Spleen (tissue), 11 donors: ENCODE measurements at regions not wholly inside any gene's neighbourhood (a gene's known extent, or its start where the extent isn't known, plus 50 kb on each side); places are given as distances from the start of the nearest gene placed in this dataset.

Experiments
- DNase-seq: peaks from one replicate; pipeline ENCODE4 v3.0.0-alpha.2; 2020
- H3K27ac ChIP-seq, 8 donors: fragments of 200-600 bp; sonication (generic) in 7 of 8; 1 replicate in 4 of 8; 2 replicates in 4 of 8; pipeline versions ENCODE4 v1.5.0 to v1.8.0; 2016 to 2021; ENCODE audit warnings: inconsistent platforms in 4 of 8, mild to moderate bottlenecking in 4 of 8, moderate library complexity in 1 of 8
- H3K27me3 ChIP-seq, 7 donors: fragments of 200-600 bp; sonication (generic) in 6 of 7; replicated peaks in 1 of 7; 1 replicate in 4 of 7; 2 replicates in 3 of 7; pipeline versions ENCODE4 v1.5.0 to v1.8.0; 2016 to 2021; ENCODE audit warnings: inconsistent platforms in 3 of 7, mild to moderate bottlenecking in 1 of 7
- H3K36me3 ChIP-seq, 6 donors: fragments of 200-600 bp; sonication (generic) in 5 of 6; 1 replicate in 4 of 6; 2 replicates in 2 of 6; pipeline versions ENCODE4 v1.5.0 to v1.8.0; 2016 to 2021; ENCODE audit warnings: inconsistent platforms in 2 of 6
- H3K4me1 ChIP-seq, 6 donors: fragments of 200-600 bp; sonication (generic) in 5 of 6; 1 replicate in 3 of 6; 2 replicates in 3 of 6; pipeline versions ENCODE4 v1.5.0 to v1.8.0; 2016 to 2021; ENCODE audit warnings: inconsistent platforms in 3 of 6
- H3K4me3 ChIP-seq, 8 donors: fragments of 200-600 bp; sonication (generic) in 7 of 8; 1 replicate in 4 of 8; 2 replicates in 4 of 8; pipeline versions ENCODE4 v1.5.0 to v1.8.0; 2016 to 2021; ENCODE audit warnings: inconsistent platforms in 4 of 8, mild to moderate bottlenecking in 4 of 8, moderate library complexity in 2 of 8
- H3K9me3 ChIP-seq, 8 donors: fragments of 200-600 bp; sonication (generic) in 7 of 8; 1 replicate in 4 of 8; 2 replicates in 4 of 8; pipeline versions ENCODE4 v1.5.0 to v1.8.0; 2016 to 2021; ENCODE audit warnings: inconsistent platforms in 4 of 8
- CTCF ChIP-seq, 11 experiments: fragments of 200-600 bp in 7 of 11; fragments of 450-650 bp in 4 of 11; sonication (generic) in 4 of 11; IDR thresholded peaks in 8 of 11; conservative IDR thresholded peaks in 3 of 11; 1 replicate in 7 of 11; 2 replicates in 4 of 11; pipeline versions ENCODE4 v1.4.0 to v1.8.0; 2016 to 2021; ENCODE audit warnings: antibody characterized with exemption in 11 of 11, inconsistent platforms in 4 of 11, mild to moderate bottlenecking in 1 of 11
- POLR2A ChIP-seq, 3 donors: fragments of 450-650 bp; IDR thresholded peaks; one replicate each; pipeline ENCODE4 v1.5.1; 2017; ENCODE audit warnings: antibody characterized with exemption in 3 of 3, mild to moderate bottlenecking in 1 of 3
- POLR2AphosphoS5 ChIP-seq, 3 donors: sonication (generic); formaldehyde crosslinking; IDR thresholded peaks; one replicate each; pipeline ENCODE4 v1.5.1; 2017; ENCODE audit warnings: antibody characterized with exemption in 3 of 3
- WGBS, 5 donors: extraction: QIAGEN DNeasy Blood & Tissue Kit in 3 of 5; methylation state at CpG; one replicate each; pipeline versions ENCODE4 v1.1.5 to v1.1.7; 2013 to 2018; 5-methylcytosine and 5-hydroxymethylcytosine counted together
- intact Hi-C: fragments of 100-400 bp; cut with DNase I; formaldehyde crosslinking; loops from one replicate; pipeline ENCODE4 v1.15.0; 2023; ENCODE audit warnings: low total_unique reads
- donor health status: healthy with polysubstance abuse.
- donor health status: DM: no; HTN: no; CAD: no; lungs with moderate emphysema.
- donor health status: DM: no; HTN: no; CAD: no.
- donor health status: Bipolar disorder and iron deficiency.
- donor health status: healthy.
- donor health status: DM: no; HTN: no; CAD: no.
- donor health status: DM: yes; HTN: yes; CAD: no.

GRCh38 chr1:14437417-14437918 lies 161.0 kb upstream of the KAZN start:
- Histone ChIP-seq H3K36me3 (no peaks in the 10 kb centered on the region), H3K27ac (no peak overlapping the region), H3K27me3 (peaks cover 0 to 46% (median 0%) of the 10 kb centered on the region in 7 donors), H3K4me1 (peaks cover 0 to 6% (median 0%) of the 10 kb centered on the region in 6 donors), H3K4me3 (no peak overlapping the region), H3K9me3 (peaks cover 0 to 4% (median 0%) of the 10 kb centered on the region in 8 donors)
- WGBS, 5 donors = 59 to 68% (median 66%) methylated on average over 13 of the region's 13 CpGs
- intact Hi-C loops = no loop called here
- no peak for TF ChIP-seq POLR2A (IDR thresholded peaks at IDR 0.05)
- no peak for DNase-seq

GRCh38 chr1:14438127-14438769 lies 160.2 kb upstream of the KAZN start:
- Histone ChIP-seq H3K4me3 (no peak overlapping the region), H3K27me3 (peaks cover 0 to 47% (median 0%) of the 10 kb centered on the region in 7 donors), H3K4me1 (peaks cover 0 to 6% (median 0%) of the 10 kb centered on the region in 6 donors), H3K9me3 (no peaks in the 10 kb centered on the region), H3K27ac (no peak overlapping the region), H3K36me3 (no peaks in the 10 kb centered on the region)
- no peak for DNase-seq
- intact Hi-C loops = no loop called here
- WGBS, 5 donors = 67 to 83% (median 74%) methylated on average over 6 of the region's 6 CpGs
- no peak for TF ChIP-seq POLR2A (IDR thresholded peaks at IDR 0.05)
- TF ChIP-seq POLR2AphosphoS5 (IDR thresholded peaks at IDR 0.05) = no peak
- TF ChIP-seq CTCF (IDR thresholded peaks at IDR 0.05 in 8 of 11, conservative IDR thresholded peaks at IDR 0.05 in 3 of 11) = no peak

- intact Hi-C loops = no loop called here
- H3K9me3 ChIP-seq = no peaks in the 10 kb centered on the region
- TF ChIP-seq CTCF (IDR thresholded peaks at IDR 0.05 in 8 of 11, conservative IDR thresholded peaks at IDR 0.05 in 3 of 11) (no peak), POLR2A (IDR thresholded peaks at IDR 0.05) (no peak), POLR2AphosphoS5 (IDR thresholded peaks at IDR 0.05) (no peak)
- no peak for DNase-seq
- peaks cover 0 to 42% (median 0%) of the 10 kb centered on the region in 7 donors for H3K27me3 ChIP-seq
- H3K4me3 ChIP-seq = no peak overlapping the region
- H3K27ac ChIP-seq = no peak overlapping the region
- H3K36me3 ChIP-seq = no peaks in the 10 kb centered on the region
- H3K4me1 ChIP-seq = peaks cover 0 to 6% (median 0%) of the 10 kb centered on the region in 6 donors
- 63 to 94% (median 86%) methylated on average over 1 of the region's 1 CpG for WGBS, 5 donors
These were observed 159.5 kb upstream of the KAZN start for GRCh38 chr1:14439015-14439414.

- no peak for TF ChIP-seq POLR2AphosphoS5 (IDR thresholded peaks at IDR 0.05)
- TF ChIP-seq POLR2A (IDR thresholded peaks at IDR 0.05) = no peak
- TF ChIP-seq CTCF (IDR thresholded peaks at IDR 0.05 in 8 of 11, conservative IDR thresholded peaks at IDR 0.05 in 3 of 11) = no peak
- H3K9me3 ChIP-seq = no peaks in the 10 kb centered on the region
- WGBS, 5 donors = 89 to 96% (median 93%) methylated on average over 9 of the region's 9 CpGs
- H3K4me1 ChIP-seq = no peaks in the 10 kb centered on the region
- H3K36me3 ChIP-seq = no peaks in the 10 kb centered on the region
- H3K27ac ChIP-seq = no peak overlapping the region
- DNase-seq = no peak
- H3K27me3 ChIP-seq = peaks cover 0 to 39% (median 0%) of the 10 kb centered on the region in 7 donors
- intact Hi-C loops = no loop called here
- H3K4me3 ChIP-seq = no peak overlapping the region
These were observed 158.3 kb upstream of the KAZN start for GRCh38 chr1:14440166-14440565.
